Esophagus muscularis mucosa (tissue), 4 donors: ENCODE measurements at regions not wholly inside any gene's neighbourhood (a gene's known extent, or its start where the extent isn't known, plus 50 kb on each side); places are given as distances from the start of the nearest gene placed in this dataset.

Experiments
- DNase-seq: peaks from one replicate; pipeline ENCODE4 v3.0.0-alpha.2; 2017; ENCODE audit errors: extremely low spot score
- H3K27ac ChIP-seq, 4 donors: fragments of 200-600 bp; sonication (generic); replicated peaks in 1 of 4; 1 replicate in 3 of 4; 2 replicates in 1 of 4; pipeline ENCODE4 v1.5.1; 2016 to 2019; ENCODE audit warnings: mild to moderate bottlenecking in 1 of 4
- H3K27me3 ChIP-seq, 4 donors: fragments of 200-600 bp; sonication (generic); one replicate each; pipeline versions ENCODE4 v1.5.1 to v1.6.0; 2016 to 2019
- H3K36me3 ChIP-seq, 4 donors: fragments of 200-600 bp; sonication (generic); one replicate each; pipeline ENCODE4 v1.5.1; 2016 to 2019
- H3K4me1 ChIP-seq, 4 donors: fragments of 200-600 bp; sonication (generic); one replicate each; pipeline ENCODE4 v1.5.1; 2016 to 2019
- H3K4me3 ChIP-seq, 4 donors: fragments of 200-600 bp; sonication (generic); 1 replicate in 2 of 4; 2 replicates in 2 of 4; pipeline ENCODE4 v1.5.1; 2016 to 2019; ENCODE audit warnings: mild to moderate bottlenecking in 4 of 4, moderate library complexity in 1 of 4
- H3K9me3 ChIP-seq, 4 donors: fragments of 200-600 bp; sonication (generic); 1 replicate in 3 of 4; 2 replicates in 1 of 4; pipeline ENCODE4 v1.5.1; 2016 to 2019
- CTCF ChIP-seq, 3 experiments: fragments of 200-600 bp in 2 of 3; fragments of 450-650 bp in 1 of 3; sonication (generic) in 2 of 3; IDR thresholded peaks; one replicate each; pipeline ENCODE4 v1.5.1; 2017 to 2019; ENCODE audit warnings: antibody characterized with exemption in 3 of 3, mild to moderate bottlenecking in 2 of 3, moderate library complexity in 1 of 3
- EP300 ChIP-seq: sonication (generic); formaldehyde crosslinking; IDR thresholded peaks from one replicate; pipeline ENCODE4 v1.6.1; 2017; ENCODE audit warnings: antibody characterized with exemption
- POLR2A ChIP-seq: fragments of 450-650 bp; IDR thresholded peaks from one replicate; pipeline ENCODE4 v1.6.1; 2017; ENCODE audit warnings: antibody characterized with exemption, moderate library complexity, mild to moderate bottlenecking, low read depth
- POLR2AphosphoS5 ChIP-seq, 2 donors: sonication (generic); formaldehyde crosslinking; IDR thresholded peaks; one replicate each; pipeline ENCODE4 v1.6.1; 2017; ENCODE audit warnings: antibody characterized with exemption in 2 of 2
- WGBS: methylation state at CpG from one replicate; pipeline ENCODE4 v1.1.5; 2018; 5-methylcytosine and 5-hydroxymethylcytosine counted together
- intact Hi-C: fragments of 100-400 bp; cut with DNase I; formaldehyde crosslinking; loops from one replicate; pipeline ENCODE4 v1.15.1; 2023

- Histone ChIP-seq H3K4me3 (no peak overlapping the region), H3K9me3 (no peaks in the 10 kb centered on the region), H3K36me3 (no peaks in the 10 kb centered on the region), H3K27me3 (no peaks in the 10 kb centered on the region), H3K27ac (no peak overlapping the region), H3K4me1 (no peaks in the 10 kb centered on the region)
- intact Hi-C loops = no loop called here
- 95% methylated on average over 2 of the region's 2 CpGs for WGBS
- no peak for DNase-seq
- no peak for TF ChIP-seq CTCF (IDR thresholded peaks at IDR 0.05)
- TF ChIP-seq EP300 = no peak
- TF ChIP-seq POLR2AphosphoS5 (IDR thresholded peaks at IDR 0.05) = no peak
- no peak for TF ChIP-seq POLR2A
Measured at GRCh38 chr5:155926766-155927165, 400.2 kb upstream of the SGCD start.

- H3K27me3 ChIP-seq = no peaks in the 10 kb centered on the region
- TF ChIP-seq POLR2AphosphoS5 (IDR thresholded peaks at IDR 0.05) = no peak
- intact Hi-C loops = no loop called here
- 83% methylated on average over 2 of the region's 2 CpGs for WGBS
- no peaks in the 10 kb centered on the region for H3K36me3 ChIP-seq
- no peak for DNase-seq
- no peak overlapping the region for H3K4me3 ChIP-seq
- H3K9me3 ChIP-seq = no peaks in the 10 kb centered on the region
- H3K4me1 ChIP-seq = no peaks in the 10 kb centered on the region
- no peak overlapping the region for H3K27ac ChIP-seq
Measured at GRCh38 chr5:155929112-155929511, 397.9 kb upstream of the SGCD start.

- intact Hi-C loops = no loop called here
Measured at GRCh38 chr5:155934964-155935363, 392.0 kb upstream of the SGCD start.

GRCh38 chr5:155935723-155936122 is 391.2 kb upstream of the SGCD start:
- DNase-seq = no peak
- no peak for TF ChIP-seq POLR2A
- no peak for TF ChIP-seq CTCF (IDR thresholded peaks at IDR 0.05)
- no peak for TF ChIP-seq EP300
- TF ChIP-seq POLR2AphosphoS5 (IDR thresholded peaks at IDR 0.05) = no peak
- WGBS = 100% methylated on average over 2 of the region's 6 CpGs
- H3K9me3 ChIP-seq = no peaks in the 10 kb centered on the region
- no peaks in the 10 kb centered on the region for H3K4me1 ChIP-seq
- H3K27me3 ChIP-seq = no peaks in the 10 kb centered on the region
- H3K36me3 ChIP-seq = no peaks in the 10 kb centered on the region
- no peak overlapping the region for H3K4me3 ChIP-seq
- no peak overlapping the region for H3K27ac ChIP-seq
- intact Hi-C loops = no loop called here

More at GRCh38 chr5:155934964-155935363, 392.0 kb upstream of the SGCD start:
- H3K27ac ChIP-seq = no peak overlapping the region
- H3K9me3 ChIP-seq = no peaks in the 10 kb centered on the region
- H3K4me3 ChIP-seq = no peak overlapping the region
- no peaks in the 10 kb centered on the region for H3K36me3 ChIP-seq
- 97% methylated on average over 1 of the region's 1 CpG for WGBS
- no peak for DNase-seq
- TF ChIP-seq EP300 (no peak), POLR2A (no peak), POLR2AphosphoS5 (IDR thresholded peaks at IDR 0.05) (no peak), CTCF (IDR thresholded peaks at IDR 0.05) (no peak)
- H3K4me1 ChIP-seq = no peaks in the 10 kb centered on the region
- H3K27me3 ChIP-seq = no peaks in the 10 kb centered on the region

GRCh38 chr5:155936520-155937406 is 390.2 kb upstream of the SGCD start:
- TF ChIP-seq CTCF (IDR thresholded peaks at IDR 0.05) (no peak), POLR2AphosphoS5 (IDR thresholded peaks at IDR 0.05) (no peak), EP300 (no peak)
- Histone ChIP-seq H3K36me3 (no peaks in the 10 kb centered on the region), H3K27me3 (no peaks in the 10 kb centered on the region), H3K27ac (no peak overlapping the region), H3K4me1 (no peaks in the 10 kb centered on the region), H3K4me3 (no peak overlapping the region), H3K9me3 (no peaks in the 10 kb centered on the region)
- no peak for DNase-seq
- 82% methylated on average over 18 of the region's 20 CpGs for WGBS
- intact Hi-C loops = no loop called here
